BE2C (cell line): ENCODE measurements at regions not wholly inside any gene's neighbourhood (a gene's known extent, or its start where the extent isn't known, plus 50 kb on each side); places are given as distances from the start of the nearest gene placed in this dataset.

Experiments used
- DNase-seq: peaks from one replicate; pipeline ENCODE4 v3.0.0-alpha.2; 2020
- H3K27me3 ChIP-seq: fragments of 250-450 bp; sonication (Bioruptor Pico); 2 replicates; pipeline ENCODE4 v1.5.1; 2020; ENCODE audit warnings: mild to moderate bottlenecking
- H3K36me3 ChIP-seq: fragments of 250-450 bp; sonication (Bioruptor Pico); 2 replicates; pipeline ENCODE4 v1.5.1; 2020; ENCODE audit warnings: mild to moderate bottlenecking
- H3K4me1 ChIP-seq: fragments of 250-450 bp; sonication (Bioruptor Pico); 2 replicates; pipeline ENCODE4 v1.5.1; 2020
- H3K4me3 ChIP-seq: 2 replicates; pipeline ENCODE4 v1.5.1; 2011; ENCODE audit warnings: low read depth, low read length
- H3K9me3 ChIP-seq: fragments of 250-450 bp; sonication (Bioruptor Pico); 2 replicates; pipeline ENCODE4 v1.5.1; 2020
- TF ChIP-seq, protein P1 (sequence below): IDR thresholded peaks from 2 replicates; pipeline ENCODE4 v1.5.1; 2012; ENCODE audit warnings: mild to moderate bottlenecking, low read depth, low read length

DNA sequence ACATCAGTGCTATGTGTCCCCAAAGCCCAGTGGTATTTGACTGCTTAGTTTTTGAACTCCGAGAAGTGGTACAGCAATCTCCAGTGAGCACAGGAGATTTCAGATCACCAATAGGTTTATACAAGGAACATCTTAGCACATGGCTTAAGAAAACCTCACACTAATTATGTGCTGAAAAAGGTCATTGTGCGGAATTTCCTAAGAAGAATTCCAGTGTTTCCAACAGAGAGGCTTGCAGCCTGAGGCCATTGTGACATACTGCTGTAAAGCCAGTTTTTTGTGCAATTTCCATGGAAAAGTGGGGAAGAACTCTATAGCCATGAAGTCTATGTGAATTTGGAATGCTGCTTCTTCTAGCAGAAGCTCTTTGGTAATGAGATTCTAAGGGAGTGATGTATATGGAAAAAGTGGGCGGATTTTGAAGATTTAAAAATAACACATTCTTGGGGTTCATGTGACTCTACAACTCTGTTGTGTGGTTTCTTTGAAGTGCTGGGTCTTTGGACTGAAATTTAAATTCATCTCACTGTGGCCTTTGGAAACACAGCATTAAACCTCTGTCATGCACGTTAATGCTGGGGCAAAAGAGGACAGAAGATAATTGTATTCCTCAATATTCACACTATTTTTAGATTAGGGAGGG is 110.5 kb upstream of the CD180 start:
- DNase-seq = no peak
- H3K36me3 ChIP-seq = no peaks in the 10 kb centered on the region
- no peaks in the 10 kb centered on the region for H3K9me3 ChIP-seq
- H3K4me1 ChIP-seq = no peaks in the 10 kb centered on the region
- H3K27me3 ChIP-seq = no peaks in the 10 kb centered on the region
- TF ChIP-seq, protein P1, sequence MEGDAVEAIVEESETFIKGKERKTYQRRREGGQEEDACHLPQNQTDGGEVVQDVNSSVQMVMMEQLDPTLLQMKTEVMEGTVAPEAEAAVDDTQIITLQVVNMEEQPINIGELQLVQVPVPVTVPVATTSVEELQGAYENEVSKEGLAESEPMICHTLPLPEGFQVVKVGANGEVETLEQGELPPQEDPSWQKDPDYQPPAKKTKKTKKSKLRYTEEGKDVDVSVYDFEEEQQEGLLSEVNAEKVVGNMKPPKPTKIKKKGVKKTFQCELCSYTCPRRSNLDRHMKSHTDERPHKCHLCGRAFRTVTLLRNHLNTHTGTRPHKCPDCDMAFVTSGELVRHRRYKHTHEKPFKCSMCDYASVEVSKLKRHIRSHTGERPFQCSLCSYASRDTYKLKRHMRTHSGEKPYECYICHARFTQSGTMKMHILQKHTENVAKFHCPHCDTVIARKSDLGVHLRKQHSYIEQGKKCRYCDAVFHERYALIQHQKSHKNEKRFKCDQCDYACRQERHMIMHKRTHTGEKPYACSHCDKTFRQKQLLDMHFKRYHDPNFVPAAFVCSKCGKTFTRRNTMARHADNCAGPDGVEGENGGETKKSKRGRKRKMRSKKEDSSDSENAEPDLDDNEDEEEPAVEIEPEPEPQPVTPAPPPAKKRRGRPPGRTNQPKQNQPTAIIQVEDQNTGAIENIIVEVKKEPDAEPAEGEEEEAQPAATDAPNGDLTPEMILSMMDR = no peak
- H3K4me3 ChIP-seq = no peak overlapping the region

- Histone ChIP-seq H3K36me3 (no peaks in the 10 kb centered on the region), H3K27me3 (no peaks in the 10 kb centered on the region), H3K9me3 (no peaks in the 10 kb centered on the region), H3K4me1 (no peaks in the 10 kb centered on the region), H3K4me3 (no peak overlapping the region)
- DNase-seq = no peak
- TF ChIP-seq, protein P1 = no peak
Observed at GRCh38 chr5:67305913-67306710, 109.5 kb upstream of the CD180 start.

DNA sequence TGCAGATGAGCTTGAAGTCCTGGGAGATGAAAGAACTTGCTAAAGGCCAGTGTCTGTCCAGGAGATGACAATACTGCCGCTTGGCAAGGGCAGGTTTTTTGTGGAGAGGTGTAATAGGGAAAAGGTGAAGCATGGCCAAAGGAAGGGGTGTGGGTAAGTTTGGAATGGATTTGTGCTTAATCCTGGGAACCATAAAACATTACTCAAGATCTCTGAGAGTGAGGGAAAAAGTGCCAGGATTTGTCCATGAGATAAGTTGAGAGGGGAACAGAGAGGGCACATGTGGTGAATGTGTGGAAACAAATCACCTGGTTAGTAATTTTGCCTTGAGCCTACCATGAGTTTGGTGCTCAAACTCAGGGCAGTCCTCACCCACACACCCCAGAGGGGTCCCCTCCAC is 108.8 kb upstream of the CD180 start:
- no peaks in the 10 kb centered on the region for H3K4me1 ChIP-seq
- TF ChIP-seq, protein P1 = no peak
- H3K27me3 ChIP-seq = no peaks in the 10 kb centered on the region
- DNase-seq = no peak
- no peaks in the 10 kb centered on the region for H3K36me3 ChIP-seq
- H3K4me3 ChIP-seq = no peak overlapping the region
- H3K9me3 ChIP-seq = no peaks in the 10 kb centered on the region

GRCh38 chr5:67303356-67303755 is 106.8 kb upstream of the CD180 start:
- Histone ChIP-seq H3K27me3 (no peaks in the 10 kb centered on the region), H3K36me3 (no peaks in the 10 kb centered on the region), H3K9me3 (no peaks in the 10 kb centered on the region), H3K4me3 (no peak overlapping the region), H3K4me1 (no peaks in the 10 kb centered on the region)
- TF ChIP-seq, protein P1 = no peak
- DNase-seq = peak; percentile 21

- Histone ChIP-seq H3K27me3 (no peaks in the 10 kb centered on the region), H3K4me1 (peaks cover 3% of the 10 kb centered on the region; the same call in 1 of the 2 replicates), H3K36me3 (no peaks in the 10 kb centered on the region), H3K9me3 (no peaks in the 10 kb centered on the region), H3K4me3 (no peak overlapping the region)
- DNase-seq = no peak
- TF ChIP-seq, protein P1 = no peak
Observed at GRCh38 chr5:67301285-67301903, 104.8 kb upstream of the CD180 start.
